HG03175 (cell line): ENCODE measurements at regions not wholly inside any gene's neighbourhood (a gene's known extent, or its start where the extent isn't known, plus 50 kb on each side); places are given as distances from the start of the nearest gene placed in this dataset.
"Not testable (repeated sequence)": the region's sequence is repeated elsewhere in the genome, so short reads cannot be mapped to it uniquely, and the experiment has no call there.

Experiments
- ATAC-seq: cut with Tn5 transposase; IDR thresholded peaks from one replicate; pipeline ENCODE4 v1.9.1; 2021; ENCODE audit warnings: mild to moderate bottlenecking, moderate library complexity; ENCODE audit not compliant: unreplicated experiment

DNA sequence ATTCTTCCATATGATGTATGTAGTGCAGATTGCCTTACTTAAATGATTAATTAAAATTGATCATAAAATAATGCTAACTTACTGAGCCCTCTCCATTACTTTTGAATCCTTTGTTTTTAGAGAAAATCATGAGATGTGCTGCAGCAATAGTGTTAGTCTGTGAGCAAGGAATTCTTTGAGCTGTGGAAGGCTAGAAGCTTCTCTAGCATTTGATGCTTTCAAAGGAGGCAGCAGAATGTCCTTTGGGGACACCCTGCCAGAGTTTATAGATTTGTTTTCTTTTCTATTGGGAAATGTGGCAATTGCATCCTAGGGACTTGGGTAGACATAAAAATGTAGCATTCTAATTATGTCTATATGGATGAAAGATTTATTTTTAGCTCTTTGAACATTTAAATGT is 284.1 kb upstream of the SMIM30 start:
- ATAC-seq = no peak

- ATAC-seq = no peak
These were observed 283.7 kb upstream of the SMIM30 start for GRCh38 chr7:113402005-113402404.

DNA sequence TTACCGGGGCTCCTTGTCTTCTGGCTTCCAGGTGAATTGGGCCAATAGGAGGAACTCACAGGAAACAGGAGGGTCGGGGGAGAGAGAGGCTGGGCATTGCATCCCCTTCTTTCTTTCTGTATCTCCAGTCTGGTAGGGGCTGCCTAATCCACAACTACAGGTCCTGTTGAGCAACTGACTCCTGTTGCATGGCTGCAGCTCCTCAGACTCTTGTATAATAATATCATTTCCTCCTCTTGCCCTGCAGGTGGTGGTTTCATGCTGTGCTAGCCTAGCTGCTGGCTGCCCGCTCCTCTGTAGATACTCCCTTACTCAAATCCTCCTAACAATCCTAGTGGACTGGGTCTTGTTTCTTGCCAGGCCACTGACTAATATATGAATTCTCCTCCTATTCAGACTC is 276.5 kb upstream of the SMIM30 start:
- no peak for ATAC-seq

- ATAC-seq = no peak
These were observed 274.6 kb upstream of the SMIM30 start for GRCh38 chr7:113392841-113393540.

DNA sequence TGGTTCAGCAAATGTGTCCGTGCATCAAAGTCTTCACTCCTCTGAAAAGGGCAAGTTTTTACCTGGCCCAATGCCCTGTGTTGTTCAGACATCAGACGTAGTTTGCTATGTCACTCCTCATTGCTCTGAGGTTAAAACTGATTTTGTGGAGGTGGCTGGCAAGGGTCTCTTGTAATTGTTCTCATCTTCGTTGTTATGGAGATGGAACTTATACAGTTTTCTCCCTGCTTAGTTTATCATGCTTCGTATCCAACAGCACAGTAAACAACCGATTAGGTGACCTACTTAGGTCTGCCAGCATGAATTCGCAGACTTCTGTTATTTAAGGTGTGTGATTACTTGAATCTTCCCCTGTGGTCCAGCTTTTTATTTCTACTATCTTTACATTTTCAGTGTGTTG is 274.1 kb upstream of the SMIM30 start:
- ATAC-seq = no peak

DNA sequence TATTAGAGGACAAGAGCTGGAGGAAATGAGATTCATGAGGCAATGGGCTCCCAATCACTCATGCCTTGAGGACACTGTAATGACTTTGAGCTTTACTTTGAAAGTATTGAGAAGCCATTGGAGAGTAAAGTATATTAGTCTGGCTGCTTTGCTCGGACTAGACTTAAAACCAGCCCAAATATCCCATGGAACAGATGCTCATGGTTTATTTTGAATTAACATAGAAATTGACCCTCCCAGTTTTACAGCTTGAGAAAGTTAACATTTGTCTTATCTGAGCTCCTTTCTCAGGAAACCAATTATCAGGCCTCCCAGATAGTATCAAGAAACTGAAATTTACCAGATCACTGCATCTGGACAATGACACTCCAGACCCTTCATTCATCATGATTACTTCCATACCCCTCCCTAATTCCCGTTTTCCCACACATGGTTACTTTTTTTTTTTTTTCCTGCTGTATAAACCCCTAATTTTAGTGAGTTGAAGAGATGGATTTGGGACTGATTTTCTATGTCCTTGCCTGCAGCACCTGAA is 270.8 kb upstream of the SMIM30 start:
- no peak for ATAC-seq

DNA sequence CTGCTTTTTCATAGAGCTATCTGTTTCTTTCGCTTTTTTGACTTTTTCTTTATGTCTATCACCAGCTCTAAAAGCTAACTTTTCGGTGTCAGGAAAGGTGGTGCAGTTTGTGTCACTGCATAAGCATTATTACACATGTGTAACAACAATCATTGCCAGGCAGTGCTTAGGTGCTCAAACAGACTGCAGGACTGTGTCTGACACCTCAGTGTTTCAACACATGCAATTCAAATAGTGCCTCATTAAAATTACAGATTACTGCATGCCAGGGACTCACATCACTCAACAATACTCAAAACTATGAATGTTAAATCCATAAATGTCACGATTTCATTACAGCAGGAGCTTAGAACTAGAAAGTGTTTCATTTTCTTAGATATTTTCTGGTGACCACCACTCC is 265.3 kb upstream of the SMIM30 start:
- no peak for ATAC-seq

DNA sequence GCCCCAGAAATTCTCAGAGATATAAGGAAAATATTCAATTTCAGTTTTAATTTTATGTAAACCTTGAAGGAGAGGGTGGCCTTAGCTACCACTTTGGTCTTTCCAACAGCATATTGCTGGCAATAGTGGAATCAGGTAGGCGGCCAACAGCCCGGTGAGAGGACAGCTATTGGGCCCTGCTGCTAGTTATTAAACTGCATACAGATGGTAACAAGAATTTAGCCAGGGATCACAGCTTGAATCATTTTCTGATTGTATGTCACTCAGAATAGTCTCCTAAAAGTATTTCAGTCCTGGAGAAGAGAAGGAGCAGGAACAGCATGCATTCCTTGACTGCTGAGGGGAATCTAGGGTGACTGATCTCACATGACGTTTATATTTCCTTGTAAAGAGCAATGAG is 261.4 kb upstream of the SMIM30 start:
- ATAC-seq = no peak

GRCh38 chr7:113374955-113375354 is 256.6 kb upstream of the SMIM30 start:
- ATAC-seq = no peak

DNA sequence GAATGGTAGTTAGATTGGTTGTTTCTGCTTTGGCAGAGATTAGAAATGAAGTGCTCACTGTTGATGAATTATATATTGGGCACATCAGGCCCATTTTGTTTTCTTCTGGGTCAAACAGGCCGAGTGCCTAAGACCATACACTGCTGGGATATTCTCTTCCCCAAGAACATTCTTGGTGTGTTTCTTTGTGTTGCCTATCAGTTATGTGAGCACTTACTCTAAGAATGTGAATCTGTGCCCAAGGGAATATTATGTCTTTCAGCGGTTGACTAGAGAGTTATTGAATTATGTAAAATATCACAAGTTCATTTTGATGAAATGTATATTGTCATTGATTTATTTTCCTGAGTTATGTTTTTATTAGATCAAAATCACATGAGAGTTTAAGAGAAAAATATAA is 255.5 kb upstream of the SMIM30 start:
- no peak for ATAC-seq

DNA sequence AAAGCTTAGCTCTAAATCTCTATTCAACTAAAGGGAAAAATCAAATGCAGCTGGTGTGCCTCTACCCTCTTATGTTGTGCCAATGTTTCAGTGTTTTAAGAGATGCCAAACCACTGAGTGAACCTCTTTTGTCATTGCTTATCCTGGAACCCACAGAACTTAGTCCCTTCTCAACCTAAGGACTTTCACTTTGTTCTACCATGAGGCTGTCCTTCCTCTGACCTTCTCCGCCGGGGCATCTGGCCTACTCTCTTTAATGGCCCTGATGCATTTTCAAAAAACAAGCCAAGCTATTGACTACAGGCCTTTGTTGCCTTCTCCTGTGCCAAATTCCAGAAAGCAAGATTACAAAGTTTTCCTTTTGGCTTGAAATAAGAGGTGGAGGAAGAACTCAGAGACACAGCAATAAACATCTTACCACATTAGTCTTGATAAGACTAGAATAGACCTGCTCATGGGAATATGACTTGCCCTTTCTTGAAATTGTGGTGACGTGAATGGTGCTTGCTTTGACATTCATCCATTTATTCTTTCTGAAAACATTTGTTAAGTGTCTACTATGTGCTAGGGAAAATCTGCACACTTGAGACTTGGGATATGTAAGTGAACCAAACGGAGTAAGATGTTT is 253.2 kb upstream of the SMIM30 start:
- no peak for ATAC-seq

GRCh38 chr7:113370910-113371309 is 252.6 kb upstream of the SMIM30 start:
- ATAC-seq = no peak

- no peak for ATAC-seq
These were observed 249.9 kb upstream of the SMIM30 start for GRCh38 chr7:113368256-113368655.

- ATAC-seq = no peak
These were observed 248.8 kb upstream of the SMIM30 start for GRCh38 chr7:113367041-113367586.

- ATAC-seq = no peak
These were observed 247.8 kb upstream of the SMIM30 start for GRCh38 chr7:113366122-113366521.

DNA sequence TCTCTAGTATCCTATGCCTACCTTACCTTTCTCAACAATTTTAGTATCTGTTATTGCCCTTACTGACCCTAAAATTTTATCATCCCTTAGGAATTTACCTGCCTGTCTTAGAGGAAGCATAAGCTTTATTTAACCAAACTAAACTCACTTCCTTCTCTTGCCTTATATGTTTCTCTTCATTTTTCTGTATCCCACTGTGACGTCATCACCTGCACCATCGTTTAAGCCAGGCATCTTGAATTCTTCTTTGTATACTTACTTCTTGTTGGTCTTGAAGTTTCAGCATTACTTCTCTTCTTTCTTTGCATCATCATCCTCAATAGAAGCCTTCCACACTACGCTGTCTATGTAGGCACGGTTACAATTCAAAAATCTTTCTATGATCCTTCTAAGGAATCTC is 231.0 kb upstream of the SMIM30 start:
- ATAC-seq = no peak

- no peak for ATAC-seq
These were observed 221.3 kb upstream of the SMIM30 start for GRCh38 chr7:113339661-113340060.

DNA sequence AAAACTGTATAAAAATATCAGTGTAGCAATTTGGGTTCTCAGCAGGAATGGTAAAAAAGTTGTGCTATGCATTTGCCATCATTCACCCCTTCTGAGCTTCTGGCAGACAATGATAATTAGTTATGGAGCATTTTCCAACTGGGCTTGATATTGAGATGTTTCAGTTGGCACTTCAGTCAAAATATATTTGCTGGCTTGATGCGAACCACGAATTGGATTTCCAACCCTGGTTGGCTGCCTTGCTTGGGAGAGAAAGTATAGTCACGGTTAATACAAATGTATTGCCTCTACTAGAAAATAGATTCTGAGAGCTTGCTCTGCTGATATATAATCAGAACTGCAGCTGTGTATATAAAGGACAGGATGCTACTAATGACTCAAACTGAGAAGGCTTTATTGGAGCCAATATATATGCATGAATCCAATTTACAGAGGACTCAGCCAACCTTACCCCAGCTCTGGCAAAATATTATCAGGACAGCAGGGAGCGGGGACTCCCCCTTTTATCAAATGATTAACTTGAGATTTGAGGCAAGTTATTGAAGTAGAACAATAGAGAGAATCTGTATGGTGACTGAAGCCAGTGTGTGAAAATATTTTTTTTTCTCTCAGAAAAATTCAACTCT is 219.8 kb upstream of the SMIM30 start:
- peak; percentile 91 for ATAC-seq

DNA sequence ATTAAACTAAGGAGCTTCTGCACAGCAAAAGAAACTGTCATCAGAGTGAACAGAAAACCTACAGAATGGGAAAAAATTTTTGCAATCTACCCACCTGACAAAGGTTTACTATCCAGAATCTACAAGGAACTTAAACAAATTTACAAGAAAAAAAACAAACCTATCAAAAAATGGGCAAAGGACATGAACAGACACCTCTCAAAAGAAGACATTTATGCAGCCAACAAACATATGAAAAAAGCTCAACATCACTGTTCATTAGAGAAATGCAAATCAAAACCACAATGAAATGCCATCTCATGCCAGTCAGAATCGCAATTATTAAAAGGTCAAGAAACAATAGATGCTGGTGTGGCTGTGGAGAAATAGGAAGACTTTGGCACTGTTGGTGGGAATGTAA is 218.5 kb upstream of the SMIM30 start:
- ATAC-seq = not testable (repeated sequence)

GRCh38 chr7:113331155-113331898 is 213.0 kb upstream of the SMIM30 start:
- no peak for ATAC-seq

- no peak for ATAC-seq
These were observed 202.8 kb upstream of the SMIM30 start for GRCh38 chr7:113321201-113321600.
